ENCODE measurements at regions not wholly inside any gene's neighbourhood (a gene's known extent, or its start where the extent isn't known, plus 50 kb on each side); places are given as distances from the start of the nearest gene placed in this dataset.

DNA sequence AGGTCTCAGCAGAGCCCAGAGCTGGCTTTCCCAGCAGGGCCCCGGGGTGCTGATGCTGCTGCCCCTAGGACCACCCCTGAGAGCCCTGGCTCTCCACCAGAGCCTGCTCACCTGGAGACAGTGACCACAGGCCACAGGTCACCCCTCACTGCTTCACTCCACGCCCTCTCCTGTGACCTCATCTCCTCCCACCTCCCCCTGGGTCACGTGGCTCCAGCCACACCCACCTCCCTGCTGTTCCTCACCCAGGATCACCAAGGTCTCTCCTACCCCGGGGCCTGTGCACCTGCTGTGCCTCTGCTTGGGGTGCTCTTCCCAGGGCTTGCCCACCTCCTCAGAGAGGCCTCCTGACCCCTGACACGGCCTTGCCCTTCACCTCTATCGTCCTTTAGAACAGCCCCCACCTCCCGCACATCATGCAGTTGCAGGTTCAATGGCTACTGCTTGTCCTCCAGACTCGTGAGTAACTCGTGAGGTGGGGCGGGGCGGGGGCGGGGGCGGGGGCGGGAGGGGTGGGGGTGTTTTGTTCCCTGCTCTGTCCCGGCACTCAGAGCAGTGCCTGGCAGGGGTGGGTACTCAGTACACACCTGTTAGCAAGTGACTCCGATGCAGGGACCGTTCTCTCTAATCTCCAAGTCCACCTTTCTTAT is 468.0 kb downstream of the PREX1 start:
- no peak for TF ChIP-seq POLR2A (IDR thresholded peaks at IDR 0.05)
- TF ChIP-seq, protein P1, sequence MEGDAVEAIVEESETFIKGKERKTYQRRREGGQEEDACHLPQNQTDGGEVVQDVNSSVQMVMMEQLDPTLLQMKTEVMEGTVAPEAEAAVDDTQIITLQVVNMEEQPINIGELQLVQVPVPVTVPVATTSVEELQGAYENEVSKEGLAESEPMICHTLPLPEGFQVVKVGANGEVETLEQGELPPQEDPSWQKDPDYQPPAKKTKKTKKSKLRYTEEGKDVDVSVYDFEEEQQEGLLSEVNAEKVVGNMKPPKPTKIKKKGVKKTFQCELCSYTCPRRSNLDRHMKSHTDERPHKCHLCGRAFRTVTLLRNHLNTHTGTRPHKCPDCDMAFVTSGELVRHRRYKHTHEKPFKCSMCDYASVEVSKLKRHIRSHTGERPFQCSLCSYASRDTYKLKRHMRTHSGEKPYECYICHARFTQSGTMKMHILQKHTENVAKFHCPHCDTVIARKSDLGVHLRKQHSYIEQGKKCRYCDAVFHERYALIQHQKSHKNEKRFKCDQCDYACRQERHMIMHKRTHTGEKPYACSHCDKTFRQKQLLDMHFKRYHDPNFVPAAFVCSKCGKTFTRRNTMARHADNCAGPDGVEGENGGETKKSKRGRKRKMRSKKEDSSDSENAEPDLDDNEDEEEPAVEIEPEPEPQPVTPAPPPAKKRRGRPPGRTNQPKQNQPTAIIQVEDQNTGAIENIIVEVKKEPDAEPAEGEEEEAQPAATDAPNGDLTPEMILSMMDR (IDR thresholded peaks at IDR 0.05) = no peak

All from esophagus squamous epithelium (tissue), 4 donors.